Activated naive CD8-positive, alpha-beta T cell treated with anti-CD3 and anti-CD28 coated beads for 36 hours (primary cell): ENCODE measurements at regions not wholly inside any gene's neighbourhood (a gene's known extent, or its start where the extent isn't known, plus 50 kb on each side); places are given as distances from the start of the nearest gene placed in this dataset.
A peak's percentile ranks its signal among the peaks of the same experiment; 100 is the strongest.

Experiments used
- DNase-seq: peaks from one replicate; pipeline ENCODE4 v3.0.0; 2021
- H3K27ac Mint-ChIP-seq: one replicate; pipeline ENCODE4 v1.8.0; 2022; ENCODE audit warnings: mild to moderate bottlenecking, moderate library complexity, mixed read lengths
- H3K27me3 Mint-ChIP-seq: one replicate; pipeline ENCODE4 v1.8.0; 2022; ENCODE audit warnings: mild to moderate bottlenecking, mixed read lengths
- H3K36me3 Mint-ChIP-seq: one replicate; pipeline ENCODE4 v1.8.0; 2021; ENCODE audit warnings: mild to moderate bottlenecking, mixed read lengths
- H3K4me1 Mint-ChIP-seq: one replicate; pipeline ENCODE4 v1.8.0; 2021; ENCODE audit warnings: mixed read lengths
- H3K4me3 Mint-ChIP-seq: one replicate; pipeline ENCODE4 v1.8.0; 2022; ENCODE audit warnings: mild to moderate bottlenecking, moderate library complexity, mixed read lengths
- H3K9me3 Mint-ChIP-seq: one replicate; pipeline ENCODE4 v1.8.0; 2022; ENCODE audit warnings: mixed read lengths

GRCh38 chr3:194251461-194251860, 99.7 kb downstream of the CPN2 start:
- Mint-ChIP-seq H3K9me3 (no peaks in the 10 kb centered on the region), H3K4me3 (no peak overlapping the region), H3K27ac (no peak overlapping the region), H3K4me1 (peaks cover 9% of the 10 kb centered on the region), H3K36me3 (no peaks in the 10 kb centered on the region), H3K27me3 (no peaks in the 10 kb centered on the region)
- no peak for DNase-seq

GRCh38 chr3:194251891-194252560, 99.1 kb downstream of the CPN2 start:
- Mint-ChIP-seq H3K27me3 (no peaks in the 10 kb centered on the region), H3K27ac (no peak overlapping the region), H3K9me3 (no peaks in the 10 kb centered on the region), H3K4me3 (no peak overlapping the region), H3K36me3 (no peaks in the 10 kb centered on the region), H3K4me1 (peaks cover 9% of the 10 kb centered on the region)
- no peak for DNase-seq

GRCh38 chr3:194253270-194253669, 97.9 kb downstream of the CPN2 start:
- no peak for DNase-seq
- Mint-ChIP-seq H3K36me3 (no peaks in the 10 kb centered on the region), H3K27me3 (no peaks in the 10 kb centered on the region), H3K27ac (no peak overlapping the region), H3K4me1 (peaks cover 9% of the 10 kb centered on the region), H3K4me3 (no peak overlapping the region), H3K9me3 (peaks cover 2% of the 10 kb centered on the region)

- Mint-ChIP-seq H3K27ac (no peak overlapping the region), H3K9me3 (peaks cover 2% of the 10 kb centered on the region), H3K36me3 (no peaks in the 10 kb centered on the region), H3K4me3 (no peak overlapping the region), H3K4me1 (peaks cover 9% of the 10 kb centered on the region), H3K27me3 (no peaks in the 10 kb centered on the region)
- no peak for DNase-seq
Observed at GRCh38 chr3:194254040-194254439, 97.1 kb downstream of the CPN2 start.

GRCh38 chr3:194255252-194256039, 95.7 kb downstream of the CPN2 start:
- Mint-ChIP-seq H3K9me3 (peaks cover 2% of the 10 kb centered on the region), H3K27ac (peak overlapping the region; percentile 64), H3K36me3 (no peaks in the 10 kb centered on the region), H3K4me1 (peaks cover 9% of the 10 kb centered on the region), H3K27me3 (no peaks in the 10 kb centered on the region), H3K4me3 (peak overlapping the region; percentile 38)
- peak; percentile 23 for DNase-seq

GRCh38 chr3:194256040-194256945, 94.8 kb downstream of the CPN2 start:
- no peaks in the 10 kb centered on the region for H3K36me3 Mint-ChIP-seq
- DNase-seq = no peak
- H3K27ac Mint-ChIP-seq = no peak overlapping the region
- peaks cover 2% of the 10 kb centered on the region for H3K9me3 Mint-ChIP-seq
- H3K4me3 Mint-ChIP-seq = no peak overlapping the region
- no peaks in the 10 kb centered on the region for H3K27me3 Mint-ChIP-seq
- peaks cover 9% of the 10 kb centered on the region for H3K4me1 Mint-ChIP-seq

- no peak for DNase-seq
- no peak overlapping the region for H3K27ac Mint-ChIP-seq
- H3K4me3 Mint-ChIP-seq = no peak overlapping the region
- H3K4me1 Mint-ChIP-seq = peaks cover 9% of the 10 kb centered on the region
- peaks cover 2% of the 10 kb centered on the region for H3K9me3 Mint-ChIP-seq
- H3K27me3 Mint-ChIP-seq = no peaks in the 10 kb centered on the region
- H3K36me3 Mint-ChIP-seq = no peaks in the 10 kb centered on the region
Observed at GRCh38 chr3:194257151-194257621, 93.9 kb downstream of the CPN2 start.

- peaks cover 9% of the 10 kb centered on the region for H3K4me1 Mint-ChIP-seq
- H3K4me3 Mint-ChIP-seq = no peak overlapping the region
- no peak overlapping the region for H3K27ac Mint-ChIP-seq
- no peak for DNase-seq
- no peaks in the 10 kb centered on the region for H3K36me3 Mint-ChIP-seq
- H3K9me3 Mint-ChIP-seq = peaks cover 2% of the 10 kb centered on the region
- H3K27me3 Mint-ChIP-seq = no peaks in the 10 kb centered on the region
Observed at GRCh38 chr3:194257916-194258668, 93.0 kb downstream of the CPN2 start.

GRCh38 chr3:194259982-194260766, 91.0 kb downstream of the CPN2 start:
- Mint-ChIP-seq H3K27ac (no peak overlapping the region), H3K4me3 (no peak overlapping the region), H3K4me1 (peaks cover 7% of the 10 kb centered on the region), H3K27me3 (no peaks in the 10 kb centered on the region), H3K36me3 (no peaks in the 10 kb centered on the region), H3K9me3 (peaks cover 2% of the 10 kb centered on the region)
- DNase-seq = no peak

GRCh38 chr3:194261581-194262063, 89.5 kb downstream of the CPN2 start:
- Mint-ChIP-seq H3K9me3 (peaks cover 2% of the 10 kb centered on the region), H3K4me1 (no peaks in the 10 kb centered on the region), H3K27me3 (peaks cover 4% of the 10 kb centered on the region), H3K36me3 (no peaks in the 10 kb centered on the region), H3K27ac (no peak overlapping the region), H3K4me3 (no peak overlapping the region)
- DNase-seq = no peak

GRCh38 chr3:194262176-194262924, 88.8 kb downstream of the CPN2 start:
- Mint-ChIP-seq H3K27me3 (peaks cover 5% of the 10 kb centered on the region), H3K27ac (no peak overlapping the region), H3K4me1 (no peaks in the 10 kb centered on the region), H3K9me3 (peaks cover 2% of the 10 kb centered on the region), H3K36me3 (no peaks in the 10 kb centered on the region), H3K4me3 (no peak overlapping the region)
- DNase-seq = no peak

GRCh38 chr3:194262925-194263305, 88.2 kb downstream of the CPN2 start:
- no peaks in the 10 kb centered on the region for H3K9me3 Mint-ChIP-seq

More at GRCh38 chr3:194262925-194263305, 88.2 kb downstream of the CPN2 start:
- Mint-ChIP-seq H3K36me3 (no peaks in the 10 kb centered on the region), H3K4me3 (no peak overlapping the region), H3K27me3 (peaks cover 8% of the 10 kb centered on the region), H3K27ac (no peak overlapping the region), H3K4me1 (no peaks in the 10 kb centered on the region)
- DNase-seq = no peak
